GM23338 (cell line): ENCODE measurements at regions not wholly inside any gene's neighbourhood (a gene's known extent, or its start where the extent isn't known, plus 50 kb on each side); places are given as distances from the start of the nearest gene placed in this dataset.

Experiments
- CREB1 ChIP-seq: fragments of 250-450 bp; sonication (Bioruptor Pico); IDR thresholded peaks from 2 replicates; pipeline ENCODE4 v1.5.0; 2020; ENCODE audit warnings: low read depth, mild to moderate bottlenecking, moderate library complexity
- EZH2 ChIP-seq: fragments of 200-600 bp; sonication (generic); IDR thresholded peaks from one replicate; pipeline ENCODE4 v1.8.0; 2017; ENCODE audit warnings: antibody characterized with exemption, mild to moderate bottlenecking, low read depth; ENCODE audit not compliant: unreplicated experiment
- EZH2phosphoT487 ChIP-seq: fragments of 200-600 bp; sonication (generic); IDR thresholded peaks from one replicate; pipeline ENCODE4 v1.8.1; 2018; ENCODE audit warnings: antibody characterized with exemption; ENCODE audit not compliant: unreplicated experiment
- JUNB ChIP-seq: IDR thresholded peaks from one replicate; pipeline ENCODE4 v1.6.1; 2016; ENCODE audit warnings: antibody characterized with exemption; ENCODE audit not compliant: unreplicated experiment
- POLR2AphosphoS5 ChIP-seq: IDR thresholded peaks from 2 replicates; pipeline ENCODE4 v1.6.1; 2016; ENCODE audit warnings: antibody characterized with exemption, low read depth
- ZNF331 ChIP-seq: fragments of 250-450 bp; sonication (Bioruptor Pico); IDR thresholded peaks from 2 replicates; pipeline ENCODE4 v1.5.0; 2020; ENCODE audit warnings: low read depth, mild to moderate bottlenecking, moderate library complexity
- TF ChIP-seq, protein P1 (sequence below): IDR thresholded peaks from one replicate; pipeline ENCODE4 v1.6.1; 2018; ENCODE audit warnings: antibody characterized with exemption; ENCODE audit not compliant: unreplicated experiment
- TF ChIP-seq, protein P2 (sequence below), 2 experiments: fragments of 200-600 bp in 1 of 2; sonication (generic) in 1 of 2; conservative IDR thresholded peaks; 2 replicates each; pipeline versions ENCODE4 v1.5.1 to v1.6.1; 2016 to 2017; ENCODE audit warnings: antibody characterized with exemption in 2 of 2, low read depth in 2 of 2, mild to moderate bottlenecking in 2 of 2, moderate library complexity in 1 of 2

DNA sequence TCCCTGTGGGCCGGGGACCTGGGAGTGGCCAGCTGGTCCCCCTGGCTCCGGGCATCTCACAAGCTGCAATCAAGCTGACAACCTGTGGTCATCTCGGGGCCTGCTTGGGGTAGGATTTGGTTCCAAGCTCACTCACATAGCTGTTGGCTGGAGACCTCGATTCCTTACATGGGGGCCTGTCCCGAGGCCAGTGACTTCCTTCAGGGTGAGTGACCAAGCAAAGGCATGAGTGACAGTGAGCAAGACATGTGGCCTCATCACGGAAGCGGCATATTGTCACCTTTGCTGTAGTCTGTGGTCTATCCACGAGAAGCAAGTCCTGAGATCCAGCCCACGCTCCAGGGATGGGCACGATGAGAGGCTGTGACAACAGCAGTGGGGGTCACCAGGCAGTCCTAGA, 131.4 kb upstream of the ID2 start:
- TF ChIP-seq, protein P1, sequence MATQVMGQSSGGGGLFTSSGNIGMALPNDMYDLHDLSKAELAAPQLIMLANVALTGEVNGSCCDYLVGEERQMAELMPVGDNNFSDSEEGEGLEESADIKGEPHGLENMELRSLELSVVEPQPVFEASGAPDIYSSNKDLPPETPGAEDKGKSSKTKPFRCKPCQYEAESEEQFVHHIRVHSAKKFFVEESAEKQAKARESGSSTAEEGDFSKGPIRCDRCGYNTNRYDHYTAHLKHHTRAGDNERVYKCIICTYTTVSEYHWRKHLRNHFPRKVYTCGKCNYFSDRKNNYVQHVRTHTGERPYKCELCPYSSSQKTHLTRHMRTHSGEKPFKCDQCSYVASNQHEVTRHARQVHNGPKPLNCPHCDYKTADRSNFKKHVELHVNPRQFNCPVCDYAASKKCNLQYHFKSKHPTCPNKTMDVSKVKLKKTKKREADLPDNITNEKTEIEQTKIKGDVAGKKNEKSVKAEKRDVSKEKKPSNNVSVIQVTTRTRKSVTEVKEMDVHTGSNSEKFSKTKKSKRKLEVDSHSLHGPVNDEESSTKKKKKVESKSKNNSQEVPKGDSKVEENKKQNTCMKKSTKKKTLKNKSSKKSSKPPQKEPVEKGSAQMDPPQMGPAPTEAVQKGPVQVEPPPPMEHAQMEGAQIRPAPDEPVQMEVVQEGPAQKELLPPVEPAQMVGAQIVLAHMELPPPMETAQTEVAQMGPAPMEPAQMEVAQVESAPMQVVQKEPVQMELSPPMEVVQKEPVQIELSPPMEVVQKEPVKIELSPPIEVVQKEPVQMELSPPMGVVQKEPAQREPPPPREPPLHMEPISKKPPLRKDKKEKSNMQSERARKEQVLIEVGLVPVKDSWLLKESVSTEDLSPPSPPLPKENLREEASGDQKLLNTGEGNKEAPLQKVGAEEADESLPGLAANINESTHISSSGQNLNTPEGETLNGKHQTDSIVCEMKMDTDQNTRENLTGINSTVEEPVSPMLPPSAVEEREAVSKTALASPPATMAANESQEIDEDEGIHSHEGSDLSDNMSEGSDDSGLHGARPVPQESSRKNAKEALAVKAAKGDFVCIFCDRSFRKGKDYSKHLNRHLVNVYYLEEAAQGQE = no peak
- TF ChIP-seq, protein P2, sequence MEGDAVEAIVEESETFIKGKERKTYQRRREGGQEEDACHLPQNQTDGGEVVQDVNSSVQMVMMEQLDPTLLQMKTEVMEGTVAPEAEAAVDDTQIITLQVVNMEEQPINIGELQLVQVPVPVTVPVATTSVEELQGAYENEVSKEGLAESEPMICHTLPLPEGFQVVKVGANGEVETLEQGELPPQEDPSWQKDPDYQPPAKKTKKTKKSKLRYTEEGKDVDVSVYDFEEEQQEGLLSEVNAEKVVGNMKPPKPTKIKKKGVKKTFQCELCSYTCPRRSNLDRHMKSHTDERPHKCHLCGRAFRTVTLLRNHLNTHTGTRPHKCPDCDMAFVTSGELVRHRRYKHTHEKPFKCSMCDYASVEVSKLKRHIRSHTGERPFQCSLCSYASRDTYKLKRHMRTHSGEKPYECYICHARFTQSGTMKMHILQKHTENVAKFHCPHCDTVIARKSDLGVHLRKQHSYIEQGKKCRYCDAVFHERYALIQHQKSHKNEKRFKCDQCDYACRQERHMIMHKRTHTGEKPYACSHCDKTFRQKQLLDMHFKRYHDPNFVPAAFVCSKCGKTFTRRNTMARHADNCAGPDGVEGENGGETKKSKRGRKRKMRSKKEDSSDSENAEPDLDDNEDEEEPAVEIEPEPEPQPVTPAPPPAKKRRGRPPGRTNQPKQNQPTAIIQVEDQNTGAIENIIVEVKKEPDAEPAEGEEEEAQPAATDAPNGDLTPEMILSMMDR (conservative IDR thresholded peaks at IDR 0.05; ENCODE audit: low read depth in 2 of 2) = no peak
- no peak for TF ChIP-seq EZH2
- TF ChIP-seq JUNB = no peak
- TF ChIP-seq CREB1 (CRISPR knock-in tag) = no peak
- TF ChIP-seq POLR2AphosphoS5 = no peak
- TF ChIP-seq EZH2phosphoT487 = no peak
- TF ChIP-seq ZNF331 (CRISPR knock-in tag) = no peak
